ENCODE measurements at regions not wholly inside any gene's neighbourhood (a gene's known extent, or its start where the extent isn't known, plus 50 kb on each side); places are given as distances from the start of the nearest gene placed in this dataset.
"Not testable (repeated sequence)": the region's sequence is repeated elsewhere in the genome, so short reads cannot be mapped to it uniquely, and the experiment has no call there.

DNA sequence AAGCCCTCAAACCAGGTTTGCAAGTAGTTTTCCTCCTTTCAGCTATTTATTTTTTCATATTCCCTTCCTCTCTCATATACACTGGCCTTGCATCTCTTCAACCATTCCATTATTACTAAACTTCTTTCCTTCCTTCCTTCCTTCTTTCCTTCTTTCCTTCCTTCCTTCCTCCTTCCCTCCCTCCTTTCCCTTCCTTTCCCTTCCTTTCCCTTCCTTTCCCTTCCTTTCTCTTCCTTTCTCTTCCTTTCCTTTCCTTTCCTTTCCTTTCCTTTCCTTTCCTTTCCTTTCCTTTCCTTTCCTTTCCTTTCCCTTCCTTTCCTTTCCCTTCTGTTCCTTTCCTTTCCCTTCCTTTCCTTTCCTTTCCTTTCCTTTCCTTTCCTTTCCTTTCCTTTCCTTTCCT is 228.7 kb upstream of the IGFBP7 start:
- not testable (repeated sequence) for DNase-seq (ENCODE audit: low spot score)

- DNase-seq (ENCODE audit: low spot score): no peak
These were observed 223.5 kb upstream of the IGFBP7 start for GRCh38 chr4:57333684-57334083.

GRCh38 chr4:57331959-57332358 is 221.8 kb upstream of the IGFBP7 start:
- DNase-seq (ENCODE audit: low spot score): no peak

- no peak for DNase-seq (ENCODE audit: low spot score)
These were observed 219.1 kb upstream of the IGFBP7 start for GRCh38 chr4:57329279-57329678.

DNA sequence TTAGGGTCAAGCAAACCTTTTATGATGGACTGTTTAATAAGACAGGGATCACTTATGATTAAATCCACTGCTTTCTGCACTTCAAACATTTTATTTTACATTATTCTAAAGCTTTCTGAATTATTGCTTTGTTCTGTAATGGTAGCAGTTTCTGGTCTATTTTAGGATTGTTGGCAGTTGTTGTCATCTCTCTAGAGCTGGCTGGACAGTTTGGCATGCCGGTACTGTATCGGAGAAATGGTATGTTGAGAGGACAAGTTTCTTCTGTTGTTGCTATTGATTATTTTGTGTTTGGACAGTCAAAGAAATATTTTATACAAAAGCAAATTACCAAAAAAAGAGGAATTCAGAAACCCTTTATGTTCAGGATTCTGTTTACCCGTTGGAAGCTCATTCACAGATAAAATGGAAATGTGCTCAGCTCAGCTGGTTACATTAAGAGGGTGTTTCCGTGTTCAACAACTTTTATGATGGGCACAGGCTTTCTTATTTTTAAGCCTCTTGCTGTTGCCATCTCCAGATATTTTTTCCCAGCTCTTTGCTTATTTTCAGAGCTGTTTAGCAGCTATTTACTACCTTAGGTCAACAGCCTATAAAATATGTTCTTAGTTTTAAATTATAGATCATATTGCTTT is 214.6 kb upstream of the IGFBP7 start:
- DNase-seq (ENCODE audit: low spot score): no peak

GRCh38 chr4:57320849-57321248 is 210.7 kb upstream of the IGFBP7 start:
- no peak for DNase-seq (ENCODE audit: low spot score)

- DNase-seq (ENCODE audit: low spot score): no peak
These were observed 210.0 kb upstream of the IGFBP7 start for GRCh38 chr4:57320217-57320616.

DNA sequence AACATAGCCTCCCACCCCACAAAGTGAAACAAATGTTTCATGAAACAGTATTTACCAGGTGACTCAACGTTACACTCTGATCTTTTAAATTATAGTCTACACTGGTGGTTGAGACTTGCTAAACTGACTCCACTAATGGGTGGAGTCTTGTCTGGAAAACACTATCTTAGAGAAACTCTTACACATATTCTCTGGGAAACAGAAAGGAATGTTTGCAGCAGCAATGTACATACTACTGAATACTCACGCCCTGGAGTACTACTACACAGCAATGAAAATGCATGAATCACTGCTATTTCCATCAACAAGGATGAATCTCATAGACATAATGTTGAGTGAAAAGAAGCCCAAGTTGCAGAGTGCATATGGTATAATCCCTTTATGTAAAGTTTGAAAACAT is 208.5 kb upstream of the IGFBP7 start:
- DNase-seq (ENCODE audit: low spot score): no peak

GRCh38 chr4:57314636-57315035 is 204.5 kb upstream of the IGFBP7 start:
- DNase-seq (ENCODE audit: low spot score): peak; percentile 9

DNA sequence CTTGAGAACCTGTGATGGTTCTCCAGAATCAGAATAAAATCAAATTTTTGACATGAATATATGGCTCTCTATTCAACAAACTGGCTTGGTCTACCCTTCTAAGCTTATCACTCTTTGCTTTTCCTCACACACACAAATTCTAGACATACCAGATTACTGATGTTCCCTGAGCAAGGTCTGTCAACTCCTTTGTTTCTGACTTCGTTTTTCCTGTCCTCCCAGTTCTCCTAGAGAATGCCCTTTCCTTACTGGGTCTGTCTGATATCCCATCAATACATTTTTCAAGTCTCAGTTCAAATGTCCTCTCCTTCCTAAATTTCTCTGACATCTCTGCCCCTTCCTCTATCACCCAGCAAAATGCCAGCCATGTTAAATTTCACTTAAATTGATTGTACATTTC is 202.1 kb upstream of the IGFBP7 start:
- no peak for DNase-seq (ENCODE audit: low spot score)

- no peak for DNase-seq (ENCODE audit: low spot score)
These were observed 199.5 kb upstream of the IGFBP7 start for GRCh38 chr4:57309658-57310057.

GRCh38 chr4:57308301-57308700 is 198.1 kb upstream of the IGFBP7 start:
- no peak for DNase-seq (ENCODE audit: low spot score)

DNA sequence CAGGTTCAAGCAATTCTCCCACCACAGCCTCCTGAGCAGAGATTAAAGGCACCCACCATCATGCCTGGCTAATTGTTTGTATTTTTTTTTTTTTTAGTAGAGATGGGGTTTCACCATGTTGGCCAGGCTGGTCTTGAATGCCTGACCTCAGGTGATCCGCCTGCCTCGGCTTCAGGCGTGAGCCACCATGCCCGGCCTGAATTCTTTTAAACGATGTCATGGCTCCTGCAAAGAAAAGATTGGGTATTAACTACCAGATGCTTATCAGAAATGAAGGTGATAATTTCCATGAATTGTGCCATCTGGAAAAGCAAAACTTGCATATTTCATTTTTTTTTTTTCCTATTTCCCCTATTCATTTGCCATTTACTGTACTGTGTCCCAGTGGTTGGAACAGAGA is 195.7 kb upstream of the IGFBP7 start:
- DNase-seq (ENCODE audit: low spot score): no peak

- DNase-seq (ENCODE audit: low spot score): no peak
These were observed 193.0 kb upstream of the IGFBP7 start for GRCh38 chr4:57303012-57303751.

DNA sequence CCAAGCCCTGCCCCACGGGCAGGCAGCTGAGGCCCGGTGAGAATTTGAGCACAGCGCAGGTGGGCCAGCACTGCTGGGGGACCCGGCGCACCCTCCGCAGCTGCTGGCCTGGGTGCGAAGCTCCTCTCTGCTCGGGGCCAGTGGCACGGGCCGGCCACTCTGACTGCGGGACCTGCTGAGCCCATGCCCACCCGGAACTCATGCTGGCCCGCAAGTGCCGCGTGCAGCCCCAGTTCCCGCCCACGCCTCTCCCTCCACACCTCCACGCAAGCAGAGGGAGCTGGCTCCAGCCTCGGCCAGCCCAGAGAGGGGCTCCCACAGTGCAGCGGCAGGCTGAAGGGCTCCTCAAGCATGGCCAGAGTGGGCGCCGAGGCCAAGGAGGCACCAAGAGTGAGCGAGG is 190.1 kb upstream of the IGFBP7 start:
- DNase-seq (ENCODE audit: low spot score): not testable (repeated sequence)

DNA sequence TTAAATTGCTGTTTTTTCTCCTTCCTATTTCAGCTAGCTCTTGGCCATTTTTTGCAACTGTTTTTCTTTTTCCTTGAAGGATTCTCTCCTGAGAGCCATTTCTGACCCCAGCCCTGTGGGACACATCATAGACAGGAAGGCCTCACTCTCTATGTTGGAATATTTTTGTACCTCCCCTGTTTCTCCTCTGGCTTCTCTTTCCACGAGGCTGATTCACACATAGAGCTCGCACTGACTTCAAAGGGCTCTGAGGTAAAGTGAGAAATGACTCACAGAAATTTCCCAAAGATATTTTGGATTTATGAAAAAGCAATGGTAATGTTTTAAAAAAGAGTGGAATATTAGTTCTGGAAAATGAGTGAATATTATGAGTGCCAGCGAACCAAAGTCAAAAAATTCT is 181.7 kb upstream of the IGFBP7 start:
- DNase-seq (ENCODE audit: low spot score): no peak

- no peak for DNase-seq (ENCODE audit: low spot score)
These were observed 177.8 kb upstream of the IGFBP7 start for GRCh38 chr4:57287687-57288604.

GRCh38 chr4:57282933-57283310 is 172.7 kb upstream of the IGFBP7 start:
- DNase-seq (ENCODE audit: low spot score): no peak

- DNase-seq (ENCODE audit: low spot score): no peak
These were observed 170.3 kb upstream of the IGFBP7 start for GRCh38 chr4:57280481-57280880.

DNA sequence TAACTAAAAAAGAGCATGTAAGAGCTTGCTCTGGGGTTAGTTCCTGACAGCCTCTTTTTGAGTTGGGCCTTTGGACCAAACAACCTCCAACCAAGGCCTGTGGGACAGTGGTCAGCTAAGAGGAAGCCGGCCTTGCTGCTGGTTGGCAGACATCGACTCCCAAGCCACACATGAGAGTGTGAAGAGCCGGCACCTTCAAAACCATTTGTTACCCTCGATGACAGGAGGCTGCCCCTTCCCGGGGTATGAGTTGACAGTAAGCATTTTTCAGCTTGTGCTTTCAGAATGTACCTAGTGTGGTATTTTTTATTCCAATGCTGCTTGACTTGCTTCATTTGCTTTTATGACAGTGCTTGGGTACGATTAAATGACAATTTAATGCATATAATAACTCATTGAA is 168.6 kb upstream of the IGFBP7 start:
- no peak for DNase-seq (ENCODE audit: low spot score)

GRCh38 chr4:57274082-57274481 is 163.9 kb upstream of the IGFBP7 start:
- no peak for DNase-seq (ENCODE audit: low spot score)

GRCh38 chr4:57270346-57270745 is 160.2 kb upstream of the IGFBP7 start:
- no peak for DNase-seq (ENCODE audit: low spot score)
